ENCODE measurements at regions not wholly inside any gene's neighbourhood (a gene's known extent, or its start where the extent isn't known, plus 50 kb on each side); places are given as distances from the start of the nearest gene placed in this dataset.

GRCh38 chr10:3414667-3415023, 242.1 kb upstream of the PITRM1 start:
- DNase-seq (ENCODE audit: low read depth, low spot score): no peak

GRCh38 chr10:3413937-3414666, 241.5 kb upstream of the PITRM1 start:
- no peak for DNase-seq (ENCODE audit: low read depth, low spot score)

GRCh38 chr10:3412646-3413045, 240.1 kb upstream of the PITRM1 start:
- DNase-seq (ENCODE audit: low read depth, low spot score): no peak

GRCh38 chr10:3412071-3412582, 239.5 kb upstream of the PITRM1 start:
- no peak for DNase-seq (ENCODE audit: low read depth, low spot score)

GRCh38 chr10:3411044-3411443, 238.5 kb upstream of the PITRM1 start:
- DNase-seq (ENCODE audit: low read depth, low spot score): no peak

GRCh38 chr10:3409928-3410327, 237.3 kb upstream of the PITRM1 start:
- no peak for DNase-seq (ENCODE audit: low read depth, low spot score)

GRCh38 chr10:3408603-3409365, 236.2 kb upstream of the PITRM1 start:
- no peak for DNase-seq (ENCODE audit: low read depth, low spot score)

GRCh38 chr10:3407208-3407607, 234.6 kb upstream of the PITRM1 start:
- DNase-seq (ENCODE audit: low read depth, low spot score): no peak

- no peak for DNase-seq (ENCODE audit: low read depth, low spot score)
These were observed 234.0 kb upstream of the PITRM1 start for GRCh38 chr10:3406556-3406955.

GRCh38 chr10:3404381-3404780, 231.8 kb upstream of the PITRM1 start:
- no peak for DNase-seq (ENCODE audit: low read depth, low spot score)

- no peak for DNase-seq (ENCODE audit: low read depth, low spot score)
These were observed 229.7 kb upstream of the PITRM1 start for GRCh38 chr10:3402187-3402751.

- no peak for DNase-seq (ENCODE audit: low read depth, low spot score)
These were observed 228.9 kb upstream of the PITRM1 start for GRCh38 chr10:3401491-3401938.

GRCh38 chr10:3400348-3400747, 227.8 kb upstream of the PITRM1 start:
- no peak for DNase-seq (ENCODE audit: low read depth, low spot score)

- no peak for DNase-seq (ENCODE audit: low read depth, low spot score)
These were observed 227.2 kb upstream of the PITRM1 start for GRCh38 chr10:3399756-3400155.

GRCh38 chr10:3398825-3399646, 226.5 kb upstream of the PITRM1 start:
- DNase-seq (ENCODE audit: low read depth, low spot score): no peak

GRCh38 chr10:3397846-3398245, 225.3 kb upstream of the PITRM1 start:
- DNase-seq (ENCODE audit: low read depth, low spot score): no peak

GRCh38 chr10:3397231-3397630, 224.6 kb upstream of the PITRM1 start:
- no peak for DNase-seq (ENCODE audit: low read depth, low spot score)

- no peak for DNase-seq (ENCODE audit: low read depth, low spot score)
These were observed 223.5 kb upstream of the PITRM1 start for GRCh38 chr10:3396116-3396515.

GRCh38 chr10:3395458-3395861, 222.9 kb upstream of the PITRM1 start:
- no peak for DNase-seq (ENCODE audit: low read depth, low spot score)

GRCh38 chr10:3395041-3395440, 222.5 kb upstream of the PITRM1 start:
- DNase-seq (ENCODE audit: low read depth, low spot score): no peak

GRCh38 chr10:3393958-3394357, 221.4 kb upstream of the PITRM1 start:
- DNase-seq (ENCODE audit: low read depth, low spot score): no peak

- no peak for DNase-seq (ENCODE audit: low read depth, low spot score)
These were observed 219.1 kb upstream of the PITRM1 start for GRCh38 chr10:3391657-3392056.

All from activated naive CD8-positive, alpha-beta T cell treated with anti-CD3 and anti-CD28 coated beads, Interleukin-2, amount 50 U/mL, for 16 hours (primary cell).